ENCODE measurements at regions not wholly inside any gene's neighbourhood (a gene's known extent, or its start where the extent isn't known, plus 50 kb on each side); places are given as distances from the start of the nearest gene placed in this dataset.
A peak's percentile ranks its signal among the peaks of the same experiment; 100 is the strongest.
"Not testable (repeated sequence)": the region's sequence is repeated elsewhere in the genome, so short reads cannot be mapped to it uniquely, and the experiment has no call there.

DNA sequence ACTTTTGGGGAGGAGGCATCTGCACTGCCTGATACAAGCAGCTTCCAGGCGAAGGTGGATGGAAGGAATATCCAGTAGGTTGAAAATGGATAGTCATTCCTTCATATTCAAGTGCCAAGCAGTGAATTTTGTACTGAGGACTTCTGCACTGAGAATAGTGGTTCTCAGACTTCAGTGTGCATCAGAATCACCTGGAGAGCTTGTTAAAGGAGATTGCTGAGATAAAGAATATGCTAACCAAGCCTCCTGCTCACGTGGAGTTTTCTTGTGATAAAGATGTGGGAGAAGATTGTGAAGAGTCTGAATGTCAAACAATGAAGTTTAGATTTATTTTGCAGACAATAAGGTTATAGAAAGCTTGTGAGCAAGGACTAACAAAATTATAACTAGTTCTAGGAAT lies 97.8 kb downstream of the HFE start:
- intact Hi-C loops (cut with DNase I; ENCODE audit: low total_unique reads): no loop called here
- TF ChIP-seq, protein P1, sequence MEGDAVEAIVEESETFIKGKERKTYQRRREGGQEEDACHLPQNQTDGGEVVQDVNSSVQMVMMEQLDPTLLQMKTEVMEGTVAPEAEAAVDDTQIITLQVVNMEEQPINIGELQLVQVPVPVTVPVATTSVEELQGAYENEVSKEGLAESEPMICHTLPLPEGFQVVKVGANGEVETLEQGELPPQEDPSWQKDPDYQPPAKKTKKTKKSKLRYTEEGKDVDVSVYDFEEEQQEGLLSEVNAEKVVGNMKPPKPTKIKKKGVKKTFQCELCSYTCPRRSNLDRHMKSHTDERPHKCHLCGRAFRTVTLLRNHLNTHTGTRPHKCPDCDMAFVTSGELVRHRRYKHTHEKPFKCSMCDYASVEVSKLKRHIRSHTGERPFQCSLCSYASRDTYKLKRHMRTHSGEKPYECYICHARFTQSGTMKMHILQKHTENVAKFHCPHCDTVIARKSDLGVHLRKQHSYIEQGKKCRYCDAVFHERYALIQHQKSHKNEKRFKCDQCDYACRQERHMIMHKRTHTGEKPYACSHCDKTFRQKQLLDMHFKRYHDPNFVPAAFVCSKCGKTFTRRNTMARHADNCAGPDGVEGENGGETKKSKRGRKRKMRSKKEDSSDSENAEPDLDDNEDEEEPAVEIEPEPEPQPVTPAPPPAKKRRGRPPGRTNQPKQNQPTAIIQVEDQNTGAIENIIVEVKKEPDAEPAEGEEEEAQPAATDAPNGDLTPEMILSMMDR (IDR thresholded peaks at IDR 0.05): no peak
- TF ChIP-seq POLR2A (IDR thresholded peaks at IDR 0.05): no peak
- WGBS, 2 donors: 66 to 89% methylated on average over 2 of the region's 2 CpGs
- no peak for DNase-seq (ENCODE audit: low spot score in 2 of 2)
- no peak overlapping the region for H3K4me3 ChIP-seq (ENCODE audit: low read depth, poor library complexity, severe bottlenecking)

DNA sequence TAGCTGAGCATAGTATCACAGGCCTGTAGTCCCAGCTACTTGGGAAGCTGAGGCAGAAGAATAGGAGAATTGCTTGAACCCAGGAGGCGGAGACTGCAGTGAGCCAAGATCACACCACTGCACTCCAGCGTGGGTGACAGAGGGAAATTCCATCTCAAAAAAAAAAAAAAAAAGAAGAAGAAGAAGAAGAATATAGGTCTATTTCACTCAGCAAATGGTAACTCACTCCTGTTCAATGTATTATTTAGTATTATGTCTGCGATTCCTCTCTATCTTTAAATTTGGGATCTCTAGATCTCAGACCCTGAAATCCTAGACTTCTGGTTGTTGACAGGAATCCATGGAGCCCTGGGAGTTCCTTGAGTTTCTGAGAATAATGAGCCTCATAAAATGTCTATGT lies 98.6 kb downstream of the HFE start:
- no peak overlapping the region for H3K4me3 ChIP-seq (ENCODE audit: low read depth, poor library complexity, severe bottlenecking)

DNA sequence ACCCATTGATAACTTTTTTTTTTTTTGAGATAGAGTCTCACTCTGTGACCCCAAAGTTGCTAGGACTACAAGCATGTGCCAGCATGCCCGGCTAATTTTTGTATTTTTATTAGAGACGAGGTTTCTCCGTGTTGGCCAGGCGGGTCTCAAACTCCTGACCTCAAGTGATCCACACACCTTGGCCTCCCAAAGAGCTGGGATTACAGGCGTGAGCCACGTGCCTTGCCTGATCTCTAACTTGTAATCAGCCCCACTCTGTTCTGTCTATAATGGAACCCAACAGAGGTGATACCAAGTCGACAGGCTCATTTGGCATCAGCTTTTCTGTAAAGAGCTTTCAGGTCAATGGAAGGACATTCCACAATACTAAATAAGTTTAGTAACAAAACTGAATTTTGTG lies 99.4 kb downstream of the HFE start:
- intact Hi-C loops (cut with DNase I; ENCODE audit: low total_unique reads): no loop called here
- no peak for DNase-seq (ENCODE audit: low spot score in 2 of 2)
- 86 to 96% methylated on average over 7 of the region's 7 CpGs for WGBS, 2 donors
- H3K4me3 ChIP-seq (ENCODE audit: low read depth, poor library complexity, severe bottlenecking): no peak overlapping the region
- TF ChIP-seq POLR2A (IDR thresholded peaks at IDR 0.05): no peak
- TF ChIP-seq, protein P1 (IDR thresholded peaks at IDR 0.05): no peak

More for the DNA sequence above, 98.6 kb downstream of the HFE start:
- no peak for DNase-seq (ENCODE audit: low spot score in 2 of 2)
- no peak for TF ChIP-seq POLR2A (IDR thresholded peaks at IDR 0.05)
- TF ChIP-seq, protein P1 (IDR thresholded peaks at IDR 0.05): no peak
- 92% methylated on average over 3 of the region's 3 CpGs for WGBS, 2 donors
- intact Hi-C loops (cut with DNase I; ENCODE audit: low total_unique reads): no loop called here

DNA sequence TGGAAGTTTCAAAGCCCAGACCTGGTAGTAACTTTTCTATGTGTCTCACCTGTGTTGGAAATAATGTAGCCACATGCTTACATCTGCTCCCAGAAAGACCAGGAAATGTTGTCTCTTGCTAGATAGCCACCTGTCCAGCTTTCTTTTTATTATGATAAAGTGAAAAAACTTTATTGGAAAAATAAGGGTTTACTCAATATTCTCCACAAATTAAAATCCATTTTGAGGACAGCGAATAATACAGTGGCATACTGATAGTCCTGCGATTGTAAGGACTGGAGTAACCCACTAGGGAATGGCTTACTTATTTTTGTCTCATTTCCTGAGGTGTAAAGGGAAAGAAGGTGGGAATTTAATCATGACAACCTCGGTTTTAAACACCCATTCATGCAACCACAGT lies 100.1 kb downstream of the HFE start:
- intact Hi-C loops (cut with DNase I; ENCODE audit: low total_unique reads): no loop called here
- no peak for DNase-seq (ENCODE audit: low spot score in 2 of 2)
- WGBS, 2 donors: 51 to 53% methylated on average over 3 of the region's 3 CpGs
- no peak overlapping the region for H3K4me3 ChIP-seq (ENCODE audit: low read depth, poor library complexity, severe bottlenecking)
- TF ChIP-seq, protein P1 (IDR thresholded peaks at IDR 0.05): no peak
- TF ChIP-seq POLR2A (IDR thresholded peaks at IDR 0.05): no peak

DNA sequence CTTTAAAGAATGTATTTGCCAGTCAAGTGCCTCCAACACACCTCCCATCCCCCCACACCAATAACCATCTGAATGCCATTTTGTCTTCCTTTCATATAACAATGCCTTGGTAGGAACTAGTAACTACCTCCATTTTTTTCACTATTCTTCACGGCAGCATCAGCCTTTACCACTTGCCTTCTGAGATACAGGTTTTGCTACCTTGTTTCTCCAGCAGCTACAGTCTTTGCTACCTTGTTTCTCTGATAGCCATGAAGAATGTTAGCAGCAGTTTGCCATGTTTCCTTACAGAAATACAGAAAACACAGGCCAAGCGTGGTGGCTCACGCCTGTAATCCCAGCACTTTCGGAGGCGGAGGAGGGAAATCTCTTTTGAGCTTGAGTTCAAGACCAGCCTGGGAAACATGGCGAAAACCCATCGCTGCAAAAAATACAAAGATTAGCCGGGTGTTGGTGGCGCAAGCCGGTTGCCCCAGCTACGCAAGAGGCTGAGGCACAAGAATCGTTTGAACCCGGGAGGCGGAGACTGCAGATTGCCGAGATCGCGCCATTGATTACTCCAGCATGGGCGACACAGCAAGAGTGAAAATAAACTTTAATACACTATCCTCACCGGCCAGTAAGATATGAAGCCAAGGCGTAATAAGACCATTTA lies 100.9 kb downstream of the HFE start:
- WGBS, 2 donors: 5 to 8% methylated on average over 20 of the region's 20 CpGs
- H3K4me3 ChIP-seq (ENCODE audit: low read depth, poor library complexity, severe bottlenecking): peak overlapping the region; percentile 0
- no peak for TF ChIP-seq POLR2A (IDR thresholded peaks at IDR 0.05)
- intact Hi-C loops (cut with DNase I; ENCODE audit: low total_unique reads): no loop called here
- DNase-seq (ENCODE audit: low spot score in 2 of 2): no peak

DNA sequence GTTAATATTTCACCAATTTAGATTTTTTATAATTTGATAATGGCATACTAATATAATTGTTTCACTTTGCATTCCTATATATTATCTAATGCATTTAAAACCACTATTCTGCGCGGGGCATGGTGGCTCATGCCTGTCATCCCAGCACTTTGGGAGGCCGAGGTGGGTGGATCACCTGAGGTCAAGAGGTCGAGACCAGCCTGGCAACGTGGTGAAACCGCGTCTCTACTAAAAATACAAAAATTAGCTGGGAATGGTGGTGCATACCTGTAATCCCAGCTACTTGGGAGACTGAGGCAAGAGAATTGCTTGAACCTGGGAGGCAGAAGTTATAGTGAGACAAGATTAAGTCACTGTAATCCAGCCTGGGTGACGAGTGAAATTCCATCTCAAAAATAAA lies 104.3 kb downstream of the HFE start:
- H3K4me3 ChIP-seq (ENCODE audit: low read depth, poor library complexity, severe bottlenecking); DNase-seq (ENCODE audit: low spot score in 2 of 2); intact Hi-C loops (cut with DNase I; ENCODE audit: low total_unique reads): not testable (repeated sequence)
- 87 to 90% methylated on average over 8 of the region's 8 CpGs for WGBS, 2 donors
